ENCODE measurements at regions not wholly inside any gene's neighbourhood (a gene's known extent, or its start where the extent isn't known, plus 50 kb on each side); places are given as distances from the start of the nearest gene placed in this dataset.

DNA sequence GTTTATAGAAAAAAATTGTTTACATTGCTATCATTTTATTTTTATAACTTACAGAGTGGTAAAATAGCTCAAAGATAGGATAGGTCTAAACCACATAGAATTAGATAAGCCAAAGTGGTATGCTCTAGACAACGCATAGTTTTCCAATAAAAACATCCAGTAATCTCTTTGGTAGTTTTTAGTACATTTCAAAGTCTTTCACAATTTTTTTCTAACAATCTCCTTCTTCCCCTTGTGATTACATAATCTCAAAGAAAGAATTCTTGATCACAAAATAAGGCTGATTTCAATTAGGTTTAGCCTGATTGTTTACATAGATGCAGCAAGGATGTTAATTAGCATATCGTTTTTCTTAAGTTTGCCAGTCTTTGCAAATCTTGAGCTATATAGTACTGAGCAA lies 460.0 kb downstream of the FUT8 start:
- Mint-ChIP-seq H3K27ac (no peak overlapping the region), H3K9me3 (no peaks in the 10 kb centered on the region), H3K4me1 (no peaks in the 10 kb centered on the region), H3K27me3 (ENCODE audit: low read depth) (no peaks in the 10 kb centered on the region), H3K36me3 (no peaks in the 10 kb centered on the region), H3K4me3 (no peak overlapping the region)
- TF ChIP-seq, protein P1, sequence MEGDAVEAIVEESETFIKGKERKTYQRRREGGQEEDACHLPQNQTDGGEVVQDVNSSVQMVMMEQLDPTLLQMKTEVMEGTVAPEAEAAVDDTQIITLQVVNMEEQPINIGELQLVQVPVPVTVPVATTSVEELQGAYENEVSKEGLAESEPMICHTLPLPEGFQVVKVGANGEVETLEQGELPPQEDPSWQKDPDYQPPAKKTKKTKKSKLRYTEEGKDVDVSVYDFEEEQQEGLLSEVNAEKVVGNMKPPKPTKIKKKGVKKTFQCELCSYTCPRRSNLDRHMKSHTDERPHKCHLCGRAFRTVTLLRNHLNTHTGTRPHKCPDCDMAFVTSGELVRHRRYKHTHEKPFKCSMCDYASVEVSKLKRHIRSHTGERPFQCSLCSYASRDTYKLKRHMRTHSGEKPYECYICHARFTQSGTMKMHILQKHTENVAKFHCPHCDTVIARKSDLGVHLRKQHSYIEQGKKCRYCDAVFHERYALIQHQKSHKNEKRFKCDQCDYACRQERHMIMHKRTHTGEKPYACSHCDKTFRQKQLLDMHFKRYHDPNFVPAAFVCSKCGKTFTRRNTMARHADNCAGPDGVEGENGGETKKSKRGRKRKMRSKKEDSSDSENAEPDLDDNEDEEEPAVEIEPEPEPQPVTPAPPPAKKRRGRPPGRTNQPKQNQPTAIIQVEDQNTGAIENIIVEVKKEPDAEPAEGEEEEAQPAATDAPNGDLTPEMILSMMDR (IDR thresholded peaks at IDR 0.05; ENCODE audit: unreplicated experiment), result no peak
- DNase-seq (ENCODE audit: low spot score in 2 of 2, unreplicated experiment in 2 of 2), result no peak

DNA sequence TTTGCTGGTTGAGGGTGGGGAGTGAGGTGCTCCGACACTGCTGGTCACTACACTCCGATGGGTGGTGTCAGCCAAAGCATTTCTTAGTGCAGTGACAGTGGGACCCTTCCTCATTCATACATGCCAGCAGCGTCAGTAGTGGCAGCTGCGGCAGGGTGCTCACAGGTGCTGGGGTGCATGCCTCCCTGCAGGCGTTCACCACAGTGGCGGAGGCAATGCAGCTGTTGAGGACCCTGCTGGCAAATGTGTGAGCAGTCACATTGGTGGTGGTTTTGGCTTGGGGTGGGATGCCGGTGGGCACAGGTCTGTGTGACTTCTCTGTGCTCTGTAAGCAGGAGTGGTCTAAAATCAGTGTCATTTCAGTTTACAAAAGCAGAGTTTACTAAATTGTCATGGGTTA lies 464.6 kb downstream of the FUT8 start:
- no peaks in the 10 kb centered on the region for H3K36me3 Mint-ChIP-seq
- TF ChIP-seq, protein P1 (IDR thresholded peaks at IDR 0.05; ENCODE audit: unreplicated experiment), result no peak
- no peak overlapping the region for H3K27ac Mint-ChIP-seq
- H3K9me3 Mint-ChIP-seq, result peaks cover 12% of the 10 kb centered on the region
- no peak overlapping the region for H3K4me3 Mint-ChIP-seq
- H3K27me3 Mint-ChIP-seq (ENCODE audit: low read depth), result no peaks in the 10 kb centered on the region
- no peak for DNase-seq (ENCODE audit: low spot score in 2 of 2, unreplicated experiment in 2 of 2)
- H3K4me1 Mint-ChIP-seq, result no peaks in the 10 kb centered on the region

DNA sequence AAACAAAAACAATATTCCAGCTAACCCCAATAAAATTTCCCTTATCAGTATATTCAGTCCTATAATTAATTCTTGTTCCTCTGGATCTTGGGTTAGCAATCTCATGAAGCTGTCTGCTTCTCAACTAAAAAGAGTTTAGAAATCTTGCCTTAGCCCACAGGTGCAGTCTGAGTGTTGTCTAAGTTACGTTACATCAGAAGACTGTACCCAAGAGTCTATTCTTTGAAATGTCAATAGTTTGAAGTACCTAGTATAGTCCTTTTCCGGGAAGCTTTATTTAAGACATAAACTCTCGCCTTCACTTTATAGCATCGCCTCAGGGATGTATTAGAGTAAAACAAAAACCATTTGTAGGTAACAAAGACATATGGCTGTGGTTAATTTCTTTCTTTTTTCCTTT lies 465.1 kb downstream of the FUT8 start:
- TF ChIP-seq, protein P1 (IDR thresholded peaks at IDR 0.05; ENCODE audit: unreplicated experiment), result no peak

DNA sequence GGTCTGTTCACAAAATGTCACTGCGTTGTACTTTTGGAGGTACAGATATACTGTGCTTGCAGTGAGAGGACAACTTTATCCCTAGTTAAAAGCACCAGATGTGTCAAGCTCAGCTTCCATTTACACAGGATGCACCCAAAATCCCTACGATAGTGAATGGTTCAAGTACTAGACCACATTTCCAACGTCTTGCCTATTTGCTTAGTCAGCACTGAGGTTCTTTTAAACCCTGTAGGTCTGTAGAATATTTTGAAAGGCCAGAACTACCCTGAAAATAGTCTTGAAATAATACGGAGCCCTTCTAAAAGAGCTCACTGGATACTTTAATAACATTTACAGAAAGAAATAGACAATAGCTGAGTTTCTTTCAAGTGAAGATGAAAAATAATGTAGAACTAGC lies 466.1 kb downstream of the FUT8 start:
- Mint-ChIP-seq H3K9me3 (peaks cover 25% of the 10 kb centered on the region), H3K4me3 (no peak overlapping the region), H3K27me3 (ENCODE audit: low read depth) (no peaks in the 10 kb centered on the region), H3K4me1 (no peaks in the 10 kb centered on the region), H3K27ac (no peak overlapping the region), H3K36me3 (no peaks in the 10 kb centered on the region)
- TF ChIP-seq, protein P1 (IDR thresholded peaks at IDR 0.05; ENCODE audit: unreplicated experiment), result no peak
- DNase-seq (ENCODE audit: low spot score in 2 of 2, unreplicated experiment in 2 of 2), result no peak

More for the DNA sequence above, 465.1 kb downstream of the FUT8 start:
- Mint-ChIP-seq H3K9me3 (peaks cover 16% of the 10 kb centered on the region), H3K4me3 (no peak overlapping the region), H3K36me3 (no peaks in the 10 kb centered on the region), H3K4me1 (no peaks in the 10 kb centered on the region), H3K27me3 (ENCODE audit: low read depth) (no peaks in the 10 kb centered on the region), H3K27ac (no peak overlapping the region)
- DNase-seq (ENCODE audit: low spot score in 2 of 2, unreplicated experiment in 2 of 2), result no peak

DNA sequence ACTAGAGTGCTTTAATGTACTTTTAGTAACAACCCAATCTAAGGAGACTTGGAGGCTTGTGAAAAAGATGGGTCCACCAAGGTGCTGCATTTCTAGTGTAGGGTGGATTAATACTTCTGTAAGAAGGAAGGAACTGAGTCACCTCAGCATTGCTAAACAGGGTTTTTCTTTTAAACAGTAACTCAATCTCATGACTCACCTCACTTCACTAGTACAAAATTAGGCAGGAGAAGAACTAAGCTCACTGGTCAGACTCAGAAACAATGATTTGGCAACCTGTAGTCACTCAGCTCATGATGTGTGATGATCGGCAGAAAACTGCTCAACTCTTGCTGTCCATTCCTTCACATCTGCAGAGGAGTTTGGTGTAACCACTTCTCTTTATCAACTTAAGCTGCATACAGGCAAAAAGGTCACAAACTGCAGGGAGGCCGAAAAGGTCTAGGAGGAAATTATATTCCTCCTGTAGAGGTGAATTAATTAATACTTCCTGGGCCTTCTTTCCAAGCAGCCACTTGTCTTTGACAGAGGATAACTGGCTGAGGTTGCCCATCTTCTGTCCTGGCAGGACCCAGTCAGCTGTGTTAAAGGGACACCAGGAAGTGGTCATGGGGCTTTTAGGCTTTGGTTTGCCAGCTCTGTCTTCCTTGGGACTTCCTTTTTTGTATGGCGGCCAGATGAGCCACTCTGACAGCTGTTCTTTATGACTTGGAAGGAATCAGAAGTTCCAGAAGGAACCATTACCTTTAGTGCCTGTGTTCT lies 466.9 kb downstream of the FUT8 start:
- H3K36me3 Mint-ChIP-seq, result no peaks in the 10 kb centered on the region
- no peaks in the 10 kb centered on the region for H3K4me1 Mint-ChIP-seq
- H3K4me3 Mint-ChIP-seq, result no peak overlapping the region
- no peak for DNase-seq (ENCODE audit: low spot score in 2 of 2, unreplicated experiment in 2 of 2)
- H3K9me3 Mint-ChIP-seq, result peaks cover 31% of the 10 kb centered on the region
- no peaks in the 10 kb centered on the region for H3K27me3 Mint-ChIP-seq (ENCODE audit: low read depth)
- TF ChIP-seq, protein P1 (IDR thresholded peaks at IDR 0.05; ENCODE audit: unreplicated experiment), result no peak
- no peak overlapping the region for H3K27ac Mint-ChIP-seq
